Spleen (tissue), 3 donors: ENCODE measurements at regions not wholly inside any gene's neighbourhood (a gene's known extent, or its start where the extent isn't known, plus 50 kb on each side); places are given as distances from the start of the nearest gene placed in this dataset.

Experiments
- POLR2A ChIP-seq, 3 donors: fragments of 450-650 bp; IDR thresholded peaks; one replicate each; pipeline ENCODE4 v1.5.1; 2017; ENCODE audit warnings: antibody characterized with exemption in 3 of 3, mild to moderate bottlenecking in 1 of 3
- POLR2AphosphoS5 ChIP-seq, 3 donors: sonication (generic); formaldehyde crosslinking; IDR thresholded peaks; one replicate each; pipeline ENCODE4 v1.5.1; 2017; ENCODE audit warnings: antibody characterized with exemption in 3 of 3

GRCh38 chrX:96449191-96449590 is 235.5 kb upstream of the DIAPH2 start:
- TF ChIP-seq POLR2A (IDR thresholded peaks at IDR 0.05) (no peak), POLR2AphosphoS5 (IDR thresholded peaks at IDR 0.05) (no peak)
